ENCODE measurements at regions not wholly inside any gene's neighbourhood (a gene's known extent, or its start where the extent isn't known, plus 50 kb on each side); places are given as distances from the start of the nearest gene placed in this dataset.

DNA sequence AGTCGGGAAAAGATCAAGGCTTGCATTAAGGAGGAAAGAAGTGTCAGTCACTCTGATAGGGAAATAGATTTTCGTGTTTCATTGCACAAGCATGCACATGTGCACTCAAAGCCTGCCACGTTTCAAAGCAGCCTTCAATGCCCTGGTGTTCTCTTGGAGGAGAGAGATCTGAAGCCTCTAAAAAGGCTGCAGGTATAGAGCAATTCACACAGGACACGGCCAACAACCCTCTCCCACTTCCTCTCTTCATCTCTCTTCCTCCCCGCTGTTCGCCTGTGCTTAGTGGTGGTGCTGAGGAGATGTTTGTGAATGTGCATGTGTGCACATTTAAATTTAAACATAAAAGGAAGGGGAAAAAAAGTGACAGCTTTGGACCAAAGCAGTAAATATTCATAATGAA lies 117.7 kb downstream of the NUF2 start:
- Mint-ChIP-seq H3K36me3 (ENCODE audit: low read depth) (no peaks in the 10 kb centered on the region), H3K4me1 (ENCODE audit: low read depth) (no peaks in the 10 kb centered on the region), H3K4me3 (ENCODE audit: unreplicated experiment) (no peak overlapping the region), H3K27ac (ENCODE audit: unreplicated experiment) (no peak overlapping the region), H3K27me3 (ENCODE audit: low read depth) (peaks cover 17% of the 10 kb centered on the region), H3K9me3 (ENCODE audit: low read depth) (no peaks in the 10 kb centered on the region)
- TF ChIP-seq, protein P1, sequence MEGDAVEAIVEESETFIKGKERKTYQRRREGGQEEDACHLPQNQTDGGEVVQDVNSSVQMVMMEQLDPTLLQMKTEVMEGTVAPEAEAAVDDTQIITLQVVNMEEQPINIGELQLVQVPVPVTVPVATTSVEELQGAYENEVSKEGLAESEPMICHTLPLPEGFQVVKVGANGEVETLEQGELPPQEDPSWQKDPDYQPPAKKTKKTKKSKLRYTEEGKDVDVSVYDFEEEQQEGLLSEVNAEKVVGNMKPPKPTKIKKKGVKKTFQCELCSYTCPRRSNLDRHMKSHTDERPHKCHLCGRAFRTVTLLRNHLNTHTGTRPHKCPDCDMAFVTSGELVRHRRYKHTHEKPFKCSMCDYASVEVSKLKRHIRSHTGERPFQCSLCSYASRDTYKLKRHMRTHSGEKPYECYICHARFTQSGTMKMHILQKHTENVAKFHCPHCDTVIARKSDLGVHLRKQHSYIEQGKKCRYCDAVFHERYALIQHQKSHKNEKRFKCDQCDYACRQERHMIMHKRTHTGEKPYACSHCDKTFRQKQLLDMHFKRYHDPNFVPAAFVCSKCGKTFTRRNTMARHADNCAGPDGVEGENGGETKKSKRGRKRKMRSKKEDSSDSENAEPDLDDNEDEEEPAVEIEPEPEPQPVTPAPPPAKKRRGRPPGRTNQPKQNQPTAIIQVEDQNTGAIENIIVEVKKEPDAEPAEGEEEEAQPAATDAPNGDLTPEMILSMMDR (IDR thresholded peaks at IDR 0.05), result no peak
- no peak for DNase-seq (ENCODE audit: low spot score)

DNA sequence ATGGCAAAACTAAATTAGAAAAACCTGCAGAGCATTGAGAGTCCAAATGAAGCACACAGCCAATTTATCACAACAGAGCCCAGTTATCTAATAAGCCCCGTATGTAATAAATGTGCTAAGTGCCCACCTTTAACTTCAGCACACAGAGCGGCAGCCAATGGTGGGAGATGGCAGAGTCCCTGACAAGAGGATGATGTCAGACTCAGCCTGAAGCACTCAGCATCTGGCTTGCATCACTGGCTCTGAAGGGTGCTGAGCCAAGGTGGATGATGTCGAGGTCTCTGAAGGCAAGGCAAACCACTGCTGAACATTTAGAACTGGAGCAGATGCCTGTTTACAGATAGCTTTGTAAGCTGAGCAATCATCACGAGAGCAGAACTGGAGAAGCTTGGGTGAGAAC lies 118.3 kb downstream of the NUF2 start:
- no peaks in the 10 kb centered on the region for H3K4me1 Mint-ChIP-seq (ENCODE audit: low read depth)
- H3K9me3 Mint-ChIP-seq (ENCODE audit: low read depth), result no peaks in the 10 kb centered on the region
- no peak for DNase-seq (ENCODE audit: low spot score)
- no peak overlapping the region for H3K4me3 Mint-ChIP-seq (ENCODE audit: unreplicated experiment)
- TF ChIP-seq, protein P1 (IDR thresholded peaks at IDR 0.05), result no peak
- H3K27me3 Mint-ChIP-seq (ENCODE audit: low read depth), result peaks cover 17% of the 10 kb centered on the region
- no peak overlapping the region for H3K27ac Mint-ChIP-seq (ENCODE audit: unreplicated experiment)
- H3K36me3 Mint-ChIP-seq (ENCODE audit: low read depth), result no peaks in the 10 kb centered on the region

DNA sequence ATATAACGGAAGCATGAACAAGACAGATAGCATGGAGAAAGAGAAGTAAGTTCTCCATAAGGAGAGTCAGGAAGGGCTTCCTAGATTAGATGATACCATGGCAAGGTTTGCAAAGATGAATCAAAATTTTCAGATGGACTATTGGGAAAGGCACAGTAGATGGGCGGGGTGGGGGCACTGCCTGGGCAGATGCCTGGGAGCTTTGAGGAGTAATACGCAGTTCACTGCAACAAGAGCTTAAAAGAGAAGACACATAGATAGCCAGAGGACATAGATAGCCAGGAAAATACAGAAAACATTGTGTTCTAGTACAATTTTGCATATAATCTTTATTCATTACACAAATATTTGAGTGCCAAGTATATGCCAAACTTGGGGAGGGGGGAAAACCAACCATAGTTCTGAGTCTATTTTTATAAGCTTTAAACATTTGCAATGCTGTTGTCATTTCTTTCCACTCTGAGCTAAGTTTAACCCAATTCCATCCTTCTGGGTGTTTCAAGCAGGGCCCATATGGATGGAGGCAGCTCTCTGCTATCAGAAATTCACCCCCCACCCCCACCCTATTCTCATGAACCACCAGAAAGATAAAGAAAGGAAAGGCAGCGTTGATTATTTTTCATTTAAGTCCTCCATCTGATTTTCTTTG lies 120.6 kb downstream of the NUF2 start:
- H3K27ac Mint-ChIP-seq (ENCODE audit: unreplicated experiment), result no peak overlapping the region

DNA sequence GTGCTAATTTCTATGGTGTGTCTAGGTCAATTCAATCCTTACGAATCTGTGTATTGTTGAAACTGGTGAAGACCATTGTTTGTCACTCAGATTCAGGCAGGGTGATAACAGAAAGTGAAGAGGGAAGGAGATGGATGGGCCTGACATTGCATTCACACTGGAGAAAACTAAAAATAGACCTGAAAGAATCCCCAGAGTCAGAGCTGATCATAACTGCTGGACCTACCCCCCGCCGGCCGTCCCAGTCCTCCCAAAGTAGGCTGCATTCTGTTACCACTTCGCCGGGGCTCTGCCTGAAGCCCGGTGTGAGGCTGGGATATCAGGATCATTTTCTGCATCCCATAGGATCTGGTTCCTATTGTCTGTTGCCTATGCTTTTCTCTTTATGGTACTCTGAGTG lies 121.1 kb downstream of the NUF2 start:
- Mint-ChIP-seq H3K4me3 (ENCODE audit: unreplicated experiment) (no peak overlapping the region), H3K9me3 (ENCODE audit: low read depth) (no peaks in the 10 kb centered on the region), H3K27me3 (ENCODE audit: low read depth) (peaks cover 15% of the 10 kb centered on the region), H3K4me1 (ENCODE audit: low read depth) (no peaks in the 10 kb centered on the region), H3K27ac (ENCODE audit: unreplicated experiment) (no peak overlapping the region), H3K36me3 (ENCODE audit: low read depth) (no peaks in the 10 kb centered on the region)
- DNase-seq (ENCODE audit: low spot score), result no peak
- TF ChIP-seq, protein P1 (IDR thresholded peaks at IDR 0.05), result no peak

More for the DNA sequence above, 120.6 kb downstream of the NUF2 start:
- Mint-ChIP-seq H3K36me3 (ENCODE audit: low read depth) (no peaks in the 10 kb centered on the region), H3K27me3 (ENCODE audit: low read depth) (peaks cover 13% of the 10 kb centered on the region), H3K4me3 (ENCODE audit: unreplicated experiment) (no peak overlapping the region), H3K4me1 (ENCODE audit: low read depth) (no peaks in the 10 kb centered on the region), H3K9me3 (ENCODE audit: low read depth) (no peaks in the 10 kb centered on the region)
- TF ChIP-seq, protein P1 (IDR thresholded peaks at IDR 0.05), result no peak
- DNase-seq (ENCODE audit: low spot score), result no peak

DNA sequence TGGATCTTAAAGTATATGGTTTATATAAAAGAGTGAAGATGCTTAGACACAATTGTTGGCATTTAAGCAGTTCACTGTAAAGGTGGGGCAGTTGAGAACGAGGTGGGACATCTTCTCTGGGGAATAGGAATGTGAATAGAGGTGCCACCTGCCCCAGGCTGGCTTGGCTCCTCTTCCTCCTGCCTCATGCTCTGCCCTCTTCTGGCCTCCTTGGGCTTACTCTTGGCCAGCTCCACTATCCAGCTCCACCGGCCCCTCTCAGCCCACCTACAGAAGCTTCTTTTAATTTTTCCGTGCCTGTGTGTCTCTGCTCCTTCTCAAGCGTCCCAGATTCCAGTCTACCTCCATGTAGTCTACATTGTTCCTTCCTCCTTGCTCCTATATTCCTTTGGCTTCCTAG lies 122.1 kb downstream of the NUF2 start:
- Mint-ChIP-seq H3K27me3 (ENCODE audit: low read depth) (peaks cover 19% of the 10 kb centered on the region), H3K9me3 (ENCODE audit: low read depth) (no peaks in the 10 kb centered on the region), H3K4me1 (ENCODE audit: low read depth) (no peaks in the 10 kb centered on the region), H3K4me3 (ENCODE audit: unreplicated experiment) (no peak overlapping the region), H3K36me3 (ENCODE audit: low read depth) (no peaks in the 10 kb centered on the region), H3K27ac (ENCODE audit: unreplicated experiment) (no peak overlapping the region)
- no peak for DNase-seq (ENCODE audit: low spot score)
- TF ChIP-seq, protein P1 (IDR thresholded peaks at IDR 0.05), result no peak
